ENCODE measurements at regions not wholly inside any gene's neighbourhood (a gene's known extent, or its start where the extent isn't known, plus 50 kb on each side); places are given as distances from the start of the nearest gene placed in this dataset.

DNA sequence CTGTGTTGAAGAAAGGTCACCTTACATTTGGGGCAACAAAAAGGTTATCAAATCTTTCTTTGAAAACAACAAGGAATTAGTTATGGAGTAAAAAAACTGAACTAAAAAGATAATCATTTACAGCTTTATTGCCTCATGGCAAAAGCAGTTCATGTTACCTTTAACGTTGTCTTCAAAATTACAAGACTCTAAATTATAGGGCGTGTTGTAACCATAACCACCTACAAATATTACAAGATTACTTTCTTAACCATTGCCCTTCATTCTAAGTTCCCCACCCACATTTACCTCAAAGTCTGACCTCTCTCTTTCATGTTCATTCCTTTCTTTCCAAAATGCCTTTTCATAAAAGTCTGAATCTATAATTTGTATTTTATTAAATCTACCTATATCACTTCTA lies 74.6 kb upstream of the LRATD1 start:
- no peaks in the 10 kb centered on the region for H3K36me3 ChIP-seq (ENCODE audit: control insufficient read depth, insufficient read depth, low read length)
- WGBS (ENCODE audit: insufficient coverage) = 94% methylated on average over 2 of the region's 2 CpGs
- H3K9me3 ChIP-seq (ENCODE audit: control insufficient read depth, insufficient read depth, low read length) = no peaks in the 10 kb centered on the region
- H3K9me3 Mint-ChIP-seq = peaks cover 2 to 8% of the 10 kb centered on the region in 2 donors
- DNase-seq (no peak), ATAC-seq (no peak)
- H3K4me3 ChIP-seq (ENCODE audit: low read length) = no peak overlapping the region
- H3K4me1 Mint-ChIP-seq = no peaks in the 10 kb centered on the region
- H3K4me1 ChIP-seq (ENCODE audit: control insufficient read depth, insufficient read depth, low read length) = no peaks in the 10 kb centered on the region
- H3K27me3 Mint-ChIP-seq (ENCODE audit: low read depth in 2 of 2) = no peaks in the 10 kb centered on the region
- TF ChIP-seq, protein P1, sequence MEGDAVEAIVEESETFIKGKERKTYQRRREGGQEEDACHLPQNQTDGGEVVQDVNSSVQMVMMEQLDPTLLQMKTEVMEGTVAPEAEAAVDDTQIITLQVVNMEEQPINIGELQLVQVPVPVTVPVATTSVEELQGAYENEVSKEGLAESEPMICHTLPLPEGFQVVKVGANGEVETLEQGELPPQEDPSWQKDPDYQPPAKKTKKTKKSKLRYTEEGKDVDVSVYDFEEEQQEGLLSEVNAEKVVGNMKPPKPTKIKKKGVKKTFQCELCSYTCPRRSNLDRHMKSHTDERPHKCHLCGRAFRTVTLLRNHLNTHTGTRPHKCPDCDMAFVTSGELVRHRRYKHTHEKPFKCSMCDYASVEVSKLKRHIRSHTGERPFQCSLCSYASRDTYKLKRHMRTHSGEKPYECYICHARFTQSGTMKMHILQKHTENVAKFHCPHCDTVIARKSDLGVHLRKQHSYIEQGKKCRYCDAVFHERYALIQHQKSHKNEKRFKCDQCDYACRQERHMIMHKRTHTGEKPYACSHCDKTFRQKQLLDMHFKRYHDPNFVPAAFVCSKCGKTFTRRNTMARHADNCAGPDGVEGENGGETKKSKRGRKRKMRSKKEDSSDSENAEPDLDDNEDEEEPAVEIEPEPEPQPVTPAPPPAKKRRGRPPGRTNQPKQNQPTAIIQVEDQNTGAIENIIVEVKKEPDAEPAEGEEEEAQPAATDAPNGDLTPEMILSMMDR (IDR thresholded peaks at IDR 0.05) = no peak
- H3K36me3 Mint-ChIP-seq = no peaks in the 10 kb centered on the region
- no peak overlapping the region for H3K4me3 Mint-ChIP-seq
- no peak overlapping the region for H3K27ac ChIP-seq (ENCODE audit: low read length)
- intact Hi-C loops (cut with micrococcal nuclease) = no loop called here
- no peaks in the 10 kb centered on the region for H3K27me3 ChIP-seq (ENCODE audit: control insufficient read depth, insufficient read depth, low read length)
- H3K27ac Mint-ChIP-seq = no peak overlapping the region

GRCh38 chr2:14558335-14558919 lies 74.1 kb upstream of the LRATD1 start:
- no peaks in the 10 kb centered on the region for H3K4me1 Mint-ChIP-seq
- no peaks in the 10 kb centered on the region for H3K27me3 ChIP-seq (ENCODE audit: control insufficient read depth, insufficient read depth, low read length)
- H3K4me1 ChIP-seq (ENCODE audit: control insufficient read depth, insufficient read depth, low read length) = no peaks in the 10 kb centered on the region
- H3K27ac Mint-ChIP-seq = no peak overlapping the region
- no peaks in the 10 kb centered on the region for H3K36me3 ChIP-seq (ENCODE audit: control insufficient read depth, insufficient read depth, low read length)
- no peaks in the 10 kb centered on the region for H3K27me3 Mint-ChIP-seq (ENCODE audit: low read depth in 2 of 2)
- no peak overlapping the region for H3K27ac ChIP-seq (ENCODE audit: low read length)
- intact Hi-C loops (cut with micrococcal nuclease) = no loop called here
- TF ChIP-seq, protein P1 (IDR thresholded peaks at IDR 0.05) = no peak
- 74% methylated on average over 3 of the region's 3 CpGs for WGBS (ENCODE audit: insufficient coverage)
- no peaks in the 10 kb centered on the region for H3K36me3 Mint-ChIP-seq
- DNase-seq (no peak), ATAC-seq (no peak)
- no peak overlapping the region for H3K4me3 ChIP-seq (ENCODE audit: low read length)
- H3K9me3 Mint-ChIP-seq = peaks cover 0 to 5% of the 10 kb centered on the region in 2 donors
- H3K4me3 Mint-ChIP-seq = no peak overlapping the region
- H3K9me3 ChIP-seq (ENCODE audit: control insufficient read depth, insufficient read depth, low read length) = no peaks in the 10 kb centered on the region

- H3K4me1 ChIP-seq (ENCODE audit: control insufficient read depth, insufficient read depth, low read length) = no peaks in the 10 kb centered on the region
- Mint-ChIP-seq H3K4me1 (no peaks in the 10 kb centered on the region), H3K4me3 (no peak overlapping the region), H3K27me3 (ENCODE audit: low read depth in 2 of 2) (no peaks in the 10 kb centered on the region), H3K36me3 (no peaks in the 10 kb centered on the region), H3K9me3 (peaks cover 0 to 5% of the 10 kb centered on the region in 2 donors), H3K27ac (no peak overlapping the region)
- 90% methylated on average over 3 of the region's 3 CpGs for WGBS (ENCODE audit: insufficient coverage)
- no peaks in the 10 kb centered on the region for H3K27me3 ChIP-seq (ENCODE audit: control insufficient read depth, insufficient read depth, low read length)
- ATAC-seq (no peak), DNase-seq (no peak)
- no peak overlapping the region for H3K27ac ChIP-seq (ENCODE audit: low read length)
- no peak overlapping the region for H3K4me3 ChIP-seq (ENCODE audit: low read length)
- H3K9me3 ChIP-seq (ENCODE audit: control insufficient read depth, insufficient read depth, low read length) = no peaks in the 10 kb centered on the region
- intact Hi-C loops (cut with micrococcal nuclease) = no loop called here
- TF ChIP-seq, protein P1 (IDR thresholded peaks at IDR 0.05) = no peak
- H3K36me3 ChIP-seq (ENCODE audit: control insufficient read depth, insufficient read depth, low read length) = no peaks in the 10 kb centered on the region
These were observed 71.8 kb upstream of the LRATD1 start for GRCh38 chr2:14560716-14561115.

GRCh38 chr2:14563324-14563723 lies 69.2 kb upstream of the LRATD1 start:
- no peaks in the 10 kb centered on the region for H3K36me3 ChIP-seq (ENCODE audit: control insufficient read depth, insufficient read depth, low read length)
- no peak overlapping the region for H3K27ac ChIP-seq (ENCODE audit: low read length)
- no peaks in the 10 kb centered on the region for H3K4me1 ChIP-seq (ENCODE audit: control insufficient read depth, insufficient read depth, low read length)
- Mint-ChIP-seq H3K4me1 (no peaks in the 10 kb centered on the region), H3K27me3 (ENCODE audit: low read depth in 2 of 2) (no peaks in the 10 kb centered on the region), H3K27ac (no peak overlapping the region), H3K4me3 (no peak overlapping the region), H3K9me3 (peaks cover 0 to 3% of the 10 kb centered on the region in 2 donors), H3K36me3 (no peaks in the 10 kb centered on the region)
- TF ChIP-seq, protein P1 (IDR thresholded peaks at IDR 0.05) = no peak
- no peak overlapping the region for H3K4me3 ChIP-seq (ENCODE audit: low read length)
- no peaks in the 10 kb centered on the region for H3K27me3 ChIP-seq (ENCODE audit: control insufficient read depth, insufficient read depth, low read length)
- 74% methylated on average over 1 of the region's 1 CpG for WGBS (ENCODE audit: insufficient coverage)
- intact Hi-C loops (cut with micrococcal nuclease) = no loop called here
- H3K9me3 ChIP-seq (ENCODE audit: control insufficient read depth, insufficient read depth, low read length) = peaks cover 3% of the 10 kb centered on the region
- DNase-seq (no peak), ATAC-seq (no peak)

All from natural killer cell (primary cell).